Smooth muscle cell (in vitro differentiated cells): ENCODE measurements at regions not wholly inside any gene's neighbourhood (a gene's known extent, or its start where the extent isn't known, plus 50 kb on each side); places are given as distances from the start of the nearest gene placed in this dataset.

Experiments
- DNase-seq: peaks from one replicate; lab custom pipeline; 2025; ENCODE audit not compliant: unreplicated experiment; lab: John Stamatoyannopoulos, UW
- H2AFZ ChIP-seq: fragments of 200-600 bp; sonication (generic); 2 replicates; pipeline ENCODE4 v1.6.0; 2016; ENCODE audit warnings: antibody characterized with exemption, low read depth, mild to moderate bottlenecking
- H3F3A ChIP-seq: fragments of 200-600 bp; sonication (generic); 2 replicates; pipeline ENCODE4 v1.6.0; 2017; ENCODE audit warnings: antibody characterized with exemption, low read depth
- H3K27ac ChIP-seq: fragments of 200-600 bp; sonication (generic); 2 replicates; pipeline ENCODE4 v1.5.1; 2016; ENCODE audit warnings: low read depth, mild to moderate bottlenecking
- H3K27me3 ChIP-seq: fragments of 200-600 bp; sonication (generic); 2 replicates; pipeline ENCODE4 v1.6.1; 2016; ENCODE audit warnings: low read depth, mild to moderate bottlenecking
- H3K36me3 ChIP-seq: fragments of 200-600 bp; sonication (generic); 2 replicates; pipeline ENCODE4 v1.5.1; 2016; ENCODE audit warnings: low read depth
- H3K4me1 ChIP-seq: fragments of 200-600 bp; sonication (generic); 2 replicates; pipeline ENCODE4 v1.5.1; 2016; ENCODE audit warnings: low read depth
- H3K4me2 ChIP-seq: fragments of 200-600 bp; sonication (generic); 2 replicates; pipeline ENCODE4 v1.6.0; 2016; ENCODE audit warnings: mild to moderate bottlenecking
- H3K4me3 ChIP-seq: fragments of 200-600 bp; sonication (generic); 2 replicates; pipeline ENCODE4 v1.5.1; 2016; ENCODE audit warnings: mild to moderate bottlenecking
- H3K79me2 ChIP-seq: fragments of 200-600 bp; sonication (generic); 2 replicates; pipeline ENCODE4 v1.6.0; 2016; ENCODE audit warnings: low read depth, mild to moderate bottlenecking
- H3K9ac ChIP-seq: fragments of 200-600 bp; sonication (generic); 2 replicates; pipeline ENCODE4 v1.6.0; 2016; ENCODE audit warnings: low read depth
- H3K9me3 ChIP-seq: fragments of 200-600 bp; sonication (generic); replicated peaks from 2 replicates; pipeline ENCODE4 v1.5.1; 2016; ENCODE audit warnings: low read depth
- H4K20me1 ChIP-seq: fragments of 200-600 bp; sonication (generic); 2 replicates; pipeline ENCODE4 v1.6.0; 2016; ENCODE audit warnings: low read depth
- CTCF ChIP-seq: fragments of 200-600 bp; sonication (generic); IDR thresholded peaks from 2 replicates; pipeline ENCODE4 v1.5.1; 2017; ENCODE audit warnings: borderline replicate concordance, mild to moderate bottlenecking, antibody characterized with exemption; ENCODE audit not compliant: insufficient read depth, poor library complexity, severe bottlenecking
- WGBS: methylation state at CpG from one replicate; pipeline ENCODE4 v1.1.7; 2016; ENCODE audit warnings: low lambda C conversion rate; 5-methylcytosine and 5-hydroxymethylcytosine counted together

DNA sequence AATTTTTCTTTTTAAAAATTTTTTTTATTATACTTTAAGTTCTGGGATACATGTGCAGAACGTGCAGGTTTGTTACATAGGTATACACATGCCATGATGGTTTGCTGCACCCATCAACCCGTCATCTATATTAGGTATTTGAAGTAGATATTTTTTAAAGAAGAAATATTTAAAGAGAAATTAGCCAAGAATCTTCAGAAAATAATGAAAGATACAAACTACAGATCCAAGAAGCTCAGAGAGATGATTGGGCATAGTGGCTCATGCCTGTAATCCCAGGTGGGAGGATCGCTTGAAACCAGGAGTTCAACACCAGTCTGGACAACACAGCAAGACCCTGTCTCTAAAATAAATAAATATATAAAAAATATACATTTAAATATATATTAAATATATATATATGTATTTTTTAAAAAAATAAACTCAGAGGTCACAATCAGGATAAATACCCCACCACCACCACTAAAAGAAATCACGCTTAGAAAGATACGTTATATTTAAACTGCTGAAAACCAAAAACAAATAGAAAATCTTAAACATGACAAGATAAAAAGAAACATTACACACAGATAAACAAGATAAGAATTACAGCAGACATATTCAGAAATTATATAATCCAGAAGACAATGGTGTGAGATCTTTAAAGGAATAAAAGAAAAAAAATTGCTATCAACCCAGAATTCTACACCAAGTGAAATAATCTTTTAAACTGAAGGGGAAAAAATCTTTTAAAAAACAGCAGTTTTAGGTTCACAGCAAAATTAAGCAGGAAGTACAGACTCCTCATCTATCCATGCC is 57.5 kb downstream of the CSF2 start:
- 82% methylated on average over 5 of the region's 5 CpGs for WGBS
- DNase-seq = no peak

GRCh38 chr5:132132138-132132537 is 58.5 kb downstream of the CSF2 start:
- H2AFZ ChIP-seq = no peak overlapping the region
- no peak for TF ChIP-seq CTCF
- no peaks in the 10 kb centered on the region for H3K36me3 ChIP-seq
- no peak for DNase-seq
- H3K4me1 ChIP-seq = no peaks in the 10 kb centered on the region
- no peaks in the 10 kb centered on the region for H3K79me2 ChIP-seq
- no peak overlapping the region for H3K4me3 ChIP-seq
- 100% methylated on average over 1 of the region's 1 CpG for WGBS
- no peaks in the 10 kb centered on the region for H3K9me3 ChIP-seq
- no peaks in the 10 kb centered on the region for H3F3A ChIP-seq
- no peaks in the 10 kb centered on the region for H4K20me1 ChIP-seq
- no peak overlapping the region for H3K9ac ChIP-seq
- peaks cover 14% of the 10 kb centered on the region for H3K27me3 ChIP-seq
- H3K4me2 ChIP-seq = no peak overlapping the region
- H3K27ac ChIP-seq = no peak overlapping the region

More for the DNA sequence above, 57.5 kb downstream of the CSF2 start:
- H3K4me3 ChIP-seq = no peak overlapping the region
- peaks cover 17% of the 10 kb centered on the region for H3K27me3 ChIP-seq
- H3K4me1 ChIP-seq = no peaks in the 10 kb centered on the region
- TF ChIP-seq CTCF = no peak
- no peaks in the 10 kb centered on the region for H3K36me3 ChIP-seq
- H3F3A ChIP-seq = no peaks in the 10 kb centered on the region
- no peak overlapping the region for H3K4me2 ChIP-seq
- no peak overlapping the region for H3K27ac ChIP-seq
- H4K20me1 ChIP-seq = no peaks in the 10 kb centered on the region
- H3K9ac ChIP-seq = no peak overlapping the region
- H2AFZ ChIP-seq = no peak overlapping the region
- H3K79me2 ChIP-seq = no peaks in the 10 kb centered on the region
- no peaks in the 10 kb centered on the region for H3K9me3 ChIP-seq

DNA sequence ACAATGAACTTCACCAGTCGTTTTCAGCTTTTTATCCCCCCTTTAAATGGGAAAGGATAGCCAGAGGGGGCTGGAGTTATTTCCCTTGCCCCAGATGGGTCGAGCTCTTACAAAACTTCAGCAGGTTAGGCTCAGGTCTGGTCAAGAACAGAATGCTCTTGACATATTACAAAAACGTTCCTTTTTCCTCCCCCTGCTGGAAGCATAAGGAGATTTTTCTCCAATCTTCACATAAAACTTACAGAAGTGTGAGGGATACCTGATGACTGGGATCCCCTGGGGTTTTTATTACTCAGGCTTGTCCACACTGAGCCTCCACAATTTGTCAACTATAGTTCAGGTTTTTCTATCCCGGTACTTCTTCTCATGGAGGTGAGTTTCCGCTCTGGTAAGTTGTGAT is 60.8 kb downstream of the CSF2 start:
- Histone ChIP-seq H3F3A (no peaks in the 10 kb centered on the region), H3K4me1 (no peaks in the 10 kb centered on the region), H3K4me3 (no peak overlapping the region), H3K79me2 (no peaks in the 10 kb centered on the region), H2AFZ (no peak overlapping the region), H3K36me3 (no peaks in the 10 kb centered on the region), H3K27me3 (peaks cover 11% of the 10 kb centered on the region), H3K9ac (no peak overlapping the region), H3K27ac (no peak overlapping the region), H3K9me3 (no peaks in the 10 kb centered on the region), H4K20me1 (no peaks in the 10 kb centered on the region), H3K4me2 (no peak overlapping the region)
- no peak for DNase-seq
- 56% methylated on average over 5 of the region's 5 CpGs for WGBS
- peak; percentile 11 for TF ChIP-seq CTCF

DNA sequence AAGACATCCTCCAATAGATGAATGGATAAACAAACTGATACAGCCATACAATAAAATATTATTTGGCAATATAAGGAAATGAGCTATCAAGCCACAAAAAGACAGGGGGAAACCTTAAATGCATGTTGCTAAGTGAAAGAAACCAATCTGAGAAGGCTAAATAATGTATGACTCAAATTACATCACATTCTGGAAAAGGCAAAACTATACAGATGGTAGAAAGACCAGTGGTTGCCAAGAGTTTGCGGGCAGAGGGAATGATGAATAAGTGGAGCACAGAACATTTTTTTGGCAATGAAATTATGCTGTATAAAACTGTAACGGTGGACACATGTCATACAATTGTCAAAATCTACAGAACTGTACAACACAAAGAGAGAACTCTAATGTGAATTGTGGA is 63.3 kb downstream of the CSF2 start:
- Histone ChIP-seq H3K79me2 (no peaks in the 10 kb centered on the region), H3K27ac (no peak overlapping the region), H3K9me3 (peaks cover 4% of the 10 kb centered on the region), H3K4me3 (no peak overlapping the region), H3K9ac (no peak overlapping the region), H3K36me3 (no peaks in the 10 kb centered on the region), H3F3A (no peaks in the 10 kb centered on the region), H4K20me1 (no peaks in the 10 kb centered on the region), H2AFZ (no peak overlapping the region), H3K4me1 (no peaks in the 10 kb centered on the region), H3K27me3 (peaks cover 11% of the 10 kb centered on the region), H3K4me2 (no peak overlapping the region)
- WGBS = 95% methylated on average over 2 of the region's 2 CpGs
- TF ChIP-seq CTCF = no peak
- DNase-seq = no peak
